Umbilical cord (tissue), 1 donor: ENCODE measurements at regions not wholly inside any gene's neighbourhood (a gene's known extent, or its start where the extent isn't known, plus 50 kb on each side); places are given as distances from the start of the nearest gene placed in this dataset.

Experiments used
- DNase-seq: peaks from one replicate; pipeline ENCODE4 v3.0.0-alpha.2; 2015; ENCODE audit warnings: low spot score

DNA sequence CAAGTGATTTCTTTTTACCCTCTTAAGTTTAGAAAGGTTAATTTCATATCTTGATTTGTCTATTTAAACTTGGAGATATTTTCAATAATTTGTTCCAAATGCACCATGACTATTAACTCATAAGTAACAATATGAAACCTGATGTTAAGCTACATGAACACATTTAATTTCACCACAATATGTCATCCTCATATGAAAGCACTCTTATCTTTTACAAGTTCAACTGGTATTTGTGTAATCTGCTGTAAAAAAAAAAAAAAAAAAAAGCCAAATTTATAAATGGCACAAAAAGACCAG lies 110.4 kb downstream of the HFE start:
- DNase-seq = no peak

DNA sequence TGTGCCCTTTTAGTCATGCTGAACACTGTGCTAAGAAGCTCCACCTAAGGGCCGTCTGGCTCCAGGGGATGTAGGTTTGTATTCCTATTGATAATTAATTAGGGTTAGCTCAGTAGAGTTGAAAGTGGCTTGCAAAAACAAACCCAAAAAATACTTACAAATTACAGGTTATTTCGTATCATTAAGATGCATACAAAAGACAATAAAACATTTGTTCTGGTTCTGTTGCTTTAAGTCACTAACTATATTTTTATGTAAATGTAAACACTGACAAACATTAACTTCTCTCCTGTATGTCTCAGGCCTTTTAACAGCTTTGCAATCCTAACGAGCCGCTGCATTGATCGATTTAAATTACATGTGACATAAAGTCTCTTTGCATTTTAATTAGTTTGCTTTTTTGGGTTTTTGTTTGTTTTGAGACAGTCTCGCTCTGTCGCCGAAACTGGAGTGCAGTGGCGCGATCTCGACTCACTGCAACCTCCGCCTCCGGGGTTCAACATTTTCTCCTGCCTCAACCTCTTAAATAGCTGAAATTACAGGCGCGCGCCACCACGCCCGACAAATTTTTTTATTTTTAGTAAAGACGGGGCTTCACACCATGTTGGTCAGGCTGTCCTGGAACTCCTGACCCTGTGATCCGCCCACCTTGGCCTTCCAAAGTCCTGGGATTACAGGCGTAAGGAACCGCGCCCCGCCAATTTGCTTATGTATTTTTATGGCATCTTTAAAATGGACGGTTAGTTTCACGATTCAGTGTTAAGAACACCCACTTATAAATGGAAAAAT lies 110.9 kb downstream of the HFE start:
- DNase-seq = peak; percentile 62

DNA sequence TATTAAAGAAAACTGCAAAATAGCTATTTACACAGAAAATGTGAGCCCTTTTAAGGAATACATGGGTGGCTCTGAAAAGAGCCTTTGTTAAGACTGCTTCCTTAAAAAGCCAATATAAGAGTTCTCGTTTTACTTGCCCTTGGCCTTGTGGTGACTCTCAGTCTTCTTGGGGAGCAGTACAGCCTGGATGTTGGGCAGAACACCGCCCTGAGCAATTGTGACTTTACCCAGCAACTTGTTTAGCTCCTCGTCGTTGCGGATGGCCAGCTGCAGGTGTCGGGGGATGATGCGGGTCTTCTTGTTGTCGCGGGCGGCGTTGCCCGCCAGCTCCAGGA lies 111.5 kb downstream of the HFE start:
- no peak for DNase-seq

DNA sequence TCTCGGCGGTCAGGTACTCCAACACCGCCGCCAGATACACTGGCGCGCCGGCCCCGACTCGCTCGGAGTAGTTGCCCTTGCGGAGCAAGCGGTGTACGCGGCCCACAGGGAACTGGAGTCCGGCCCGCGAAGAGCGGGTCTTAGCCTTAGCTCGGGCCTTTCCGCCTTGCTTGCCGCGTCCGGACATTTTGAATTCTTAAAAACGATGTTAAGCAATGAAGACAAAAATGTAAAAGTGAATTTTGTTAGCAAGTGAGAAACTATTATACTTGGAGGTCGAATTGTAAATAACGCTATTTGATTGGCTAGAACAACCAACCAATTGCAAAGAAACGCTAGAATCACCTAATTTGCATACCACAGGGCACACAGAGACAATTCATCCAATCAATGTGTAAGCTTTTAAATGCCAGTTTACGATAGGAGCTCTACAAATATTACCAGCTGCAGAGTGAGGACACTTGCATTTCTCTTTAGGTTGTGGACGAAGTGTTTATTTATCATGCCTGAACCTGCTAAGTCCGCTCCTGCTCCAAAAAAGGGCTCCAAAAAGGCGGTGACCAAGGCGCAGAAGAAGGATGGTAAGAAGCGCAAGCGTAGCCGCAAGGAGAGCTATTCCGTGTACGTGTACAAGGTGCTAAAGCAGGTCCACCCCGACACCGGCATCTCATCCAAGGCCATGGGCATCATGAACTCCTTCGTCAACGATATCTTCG lies 112.0 kb downstream of the HFE start:
- DNase-seq = peak; percentile 98

DNA sequence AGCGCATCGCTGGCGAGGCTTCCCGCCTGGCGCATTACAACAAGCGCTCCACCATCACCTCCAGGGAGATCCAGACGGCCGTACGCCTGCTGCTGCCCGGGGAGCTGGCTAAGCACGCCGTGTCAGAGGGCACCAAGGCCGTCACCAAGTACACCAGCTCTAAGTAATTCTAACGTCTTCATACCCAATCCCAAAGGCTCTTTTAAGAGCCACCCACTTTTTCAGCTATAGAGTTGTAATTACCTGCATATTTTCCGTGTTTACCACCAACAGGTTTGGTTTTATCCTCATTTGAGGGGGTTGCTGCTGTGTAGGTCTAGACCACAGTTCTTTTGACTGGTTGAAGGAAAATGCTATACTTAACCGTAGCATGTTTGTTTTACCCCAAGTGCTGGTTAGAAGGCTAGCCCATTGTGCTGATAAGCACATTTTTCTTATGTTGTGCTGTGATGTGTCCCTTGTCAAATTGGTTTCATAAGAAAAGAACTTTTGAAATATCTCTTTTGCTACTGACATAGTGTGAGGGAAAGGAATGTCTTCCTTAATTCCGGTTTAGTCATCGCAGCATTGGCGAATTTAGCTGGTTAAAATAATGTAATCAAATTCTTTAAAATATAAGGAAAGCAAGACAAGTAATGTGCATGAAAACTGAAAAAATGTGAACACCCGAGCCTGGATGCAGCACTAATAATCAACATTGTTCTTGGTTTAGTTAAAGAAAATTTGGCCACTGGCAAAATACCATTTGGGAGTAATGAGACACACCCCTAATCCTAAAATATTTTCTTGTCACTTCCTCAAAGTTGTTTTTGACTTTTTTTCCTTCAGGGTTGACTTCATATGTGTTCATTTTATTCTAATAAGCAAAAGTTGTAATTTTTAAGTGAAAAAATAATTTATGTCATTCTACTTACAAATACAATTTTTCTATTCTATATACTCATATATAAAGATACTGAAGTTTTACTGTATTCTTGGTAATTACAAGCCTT lies 112.8 kb downstream of the HFE start:
- peak; percentile 46 for DNase-seq

DNA sequence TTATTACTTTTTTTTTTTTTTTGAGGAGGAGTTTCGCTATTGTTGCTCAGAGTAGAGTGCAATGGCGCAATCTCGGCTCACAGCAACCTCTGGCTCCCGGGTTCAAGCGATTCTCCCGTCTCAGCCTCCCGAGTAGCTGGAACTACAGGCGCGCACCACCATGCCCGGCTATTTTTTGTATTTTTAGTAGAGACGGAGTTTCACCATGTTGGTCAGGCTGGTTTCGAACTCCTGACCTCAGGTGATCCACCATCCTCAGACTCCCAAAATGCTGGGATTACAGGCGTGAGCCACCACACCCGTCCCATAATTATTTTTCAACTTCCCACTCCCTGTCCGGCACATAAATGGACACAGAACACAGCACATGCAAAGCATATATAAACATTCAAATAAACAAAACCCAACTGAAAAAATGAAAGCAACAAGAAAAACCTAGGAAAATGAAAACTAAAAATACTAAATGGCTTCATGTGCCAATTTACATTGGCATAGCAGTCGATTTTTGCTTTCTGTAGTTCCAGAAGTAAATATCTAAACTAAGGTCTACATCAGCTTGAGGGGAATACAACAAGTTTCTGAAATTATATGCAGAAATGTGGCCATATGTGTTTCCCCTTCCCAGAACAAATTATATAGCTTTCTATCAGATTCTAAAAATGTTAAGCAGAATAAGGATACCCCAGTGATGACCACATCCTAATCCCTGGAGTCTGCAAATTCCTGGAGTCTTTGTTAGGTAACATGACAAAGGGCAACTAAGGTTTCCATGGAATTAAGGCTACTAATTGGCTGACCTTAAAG lies 113.9 kb downstream of the HFE start:
- no peak for DNase-seq

DNA sequence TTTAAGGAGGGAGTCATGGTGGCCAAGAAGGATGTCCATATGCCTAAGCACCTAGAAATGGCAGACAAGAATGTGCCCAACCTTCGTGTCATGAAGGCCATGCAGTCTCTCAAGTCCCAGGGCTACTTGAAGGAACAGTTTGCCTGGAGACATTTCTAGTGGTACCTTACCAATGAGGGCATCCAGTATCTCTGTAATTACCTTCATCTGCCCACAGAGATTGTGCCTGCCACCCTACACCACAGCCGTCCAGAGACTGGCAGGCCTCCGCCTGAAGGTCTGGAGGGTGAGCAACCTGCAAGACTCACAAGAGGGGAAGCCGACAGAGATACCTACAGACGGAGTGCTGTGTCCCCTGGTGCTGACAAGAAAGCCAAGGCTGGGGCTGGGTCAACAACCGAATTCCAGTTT lies 115.0 kb downstream of the HFE start:
- no peak for DNase-seq

DNA sequence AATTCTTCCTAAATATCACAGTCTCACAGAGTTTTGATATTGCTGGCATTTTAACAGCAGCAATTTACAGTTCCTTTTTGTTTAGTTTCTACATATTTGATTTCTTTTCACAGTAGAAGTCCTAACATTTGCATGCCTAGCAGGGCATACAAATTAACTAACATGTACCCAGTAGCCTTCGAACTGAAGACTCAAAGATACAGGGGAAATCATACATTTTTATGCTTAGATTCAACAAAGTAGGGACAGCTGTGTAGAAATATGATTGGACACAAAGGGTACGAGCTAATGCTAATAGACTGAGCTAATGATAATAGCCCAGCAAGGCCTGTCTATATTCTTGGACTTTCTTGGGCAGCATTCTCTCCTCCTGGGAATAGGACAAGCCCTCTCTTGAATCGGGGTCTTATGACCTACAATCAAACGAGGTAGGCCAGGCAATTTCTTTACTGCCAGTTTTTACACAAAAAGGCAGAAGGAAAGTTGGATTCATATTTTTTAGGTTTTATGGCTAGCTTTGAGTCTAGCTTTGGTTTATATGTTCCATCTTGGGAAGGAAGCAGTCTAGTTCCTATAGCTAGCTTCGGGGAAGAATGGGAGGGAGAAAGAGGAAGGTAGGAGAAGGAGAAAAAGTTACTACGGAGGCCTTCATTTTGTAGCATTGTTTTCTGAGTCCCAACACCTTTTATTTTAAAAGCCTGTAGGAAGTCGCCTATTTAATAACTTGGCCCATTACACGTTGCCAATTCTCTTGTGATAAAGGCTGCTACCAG lies 115.8 kb downstream of the HFE start:
- no peak for DNase-seq

DNA sequence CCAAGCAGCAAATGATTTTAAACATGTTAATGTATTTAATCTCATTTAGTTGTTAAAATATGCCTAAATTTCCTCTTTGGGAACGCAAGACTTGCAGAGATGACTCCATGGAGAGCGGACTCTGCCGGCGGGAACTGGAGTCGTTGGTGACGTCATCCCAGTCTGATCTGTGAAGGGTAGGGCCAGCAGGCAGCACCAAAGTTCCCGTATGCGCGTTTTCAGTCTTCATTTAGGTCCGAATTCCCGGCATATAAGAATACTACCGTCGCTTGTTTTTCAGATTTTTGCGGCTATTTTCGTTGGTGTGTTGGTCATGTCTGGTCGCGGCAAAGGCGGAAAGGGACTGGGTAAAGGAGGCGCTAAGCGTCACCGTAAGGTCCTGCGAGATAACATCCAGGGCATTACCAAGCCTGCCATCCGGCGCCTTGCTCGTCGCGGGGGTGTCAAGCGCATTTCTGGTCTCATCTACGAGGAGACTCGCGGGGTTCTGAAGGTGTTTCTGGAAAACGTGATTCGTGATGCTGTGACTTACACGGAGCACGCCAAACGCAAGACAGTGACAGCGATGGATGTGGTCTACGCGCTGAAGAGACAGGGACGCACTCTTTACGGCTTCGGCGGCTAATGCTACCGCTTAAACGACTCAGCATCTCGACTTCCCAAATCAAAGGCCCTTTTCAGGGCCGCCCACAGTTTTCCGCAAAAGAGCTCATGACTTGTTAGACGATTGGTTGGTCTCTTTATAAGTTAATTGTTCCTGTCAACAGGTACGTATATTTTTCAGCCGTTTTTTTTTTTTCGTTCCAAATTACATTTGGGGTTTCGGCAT lies 117.3 kb downstream of the HFE start:
- peak; percentile 99 for DNase-seq

DNA sequence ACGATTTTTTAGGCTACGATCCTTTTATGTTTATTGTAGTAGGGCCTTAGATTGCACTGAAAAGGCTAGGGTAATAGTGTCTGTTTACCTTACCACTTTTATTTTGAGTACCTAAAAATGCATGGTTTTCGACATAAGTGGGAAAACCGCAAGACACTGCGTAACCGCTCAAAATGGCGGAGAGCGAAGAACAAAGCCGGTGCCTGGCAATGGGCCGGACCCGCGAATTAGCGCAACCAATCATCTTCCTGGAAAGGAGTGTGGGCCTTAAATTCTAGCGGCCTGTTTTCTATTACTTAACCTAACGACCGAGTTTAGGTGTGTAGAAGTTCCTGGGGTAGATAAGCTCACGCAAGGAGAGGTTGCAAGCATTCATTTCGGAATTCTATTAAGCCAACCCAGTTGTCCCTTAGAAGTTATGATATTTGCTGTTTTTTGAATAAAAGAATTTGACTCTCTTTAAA lies 118.0 kb downstream of the HFE start:
- peak; percentile 88 for DNase-seq

DNA sequence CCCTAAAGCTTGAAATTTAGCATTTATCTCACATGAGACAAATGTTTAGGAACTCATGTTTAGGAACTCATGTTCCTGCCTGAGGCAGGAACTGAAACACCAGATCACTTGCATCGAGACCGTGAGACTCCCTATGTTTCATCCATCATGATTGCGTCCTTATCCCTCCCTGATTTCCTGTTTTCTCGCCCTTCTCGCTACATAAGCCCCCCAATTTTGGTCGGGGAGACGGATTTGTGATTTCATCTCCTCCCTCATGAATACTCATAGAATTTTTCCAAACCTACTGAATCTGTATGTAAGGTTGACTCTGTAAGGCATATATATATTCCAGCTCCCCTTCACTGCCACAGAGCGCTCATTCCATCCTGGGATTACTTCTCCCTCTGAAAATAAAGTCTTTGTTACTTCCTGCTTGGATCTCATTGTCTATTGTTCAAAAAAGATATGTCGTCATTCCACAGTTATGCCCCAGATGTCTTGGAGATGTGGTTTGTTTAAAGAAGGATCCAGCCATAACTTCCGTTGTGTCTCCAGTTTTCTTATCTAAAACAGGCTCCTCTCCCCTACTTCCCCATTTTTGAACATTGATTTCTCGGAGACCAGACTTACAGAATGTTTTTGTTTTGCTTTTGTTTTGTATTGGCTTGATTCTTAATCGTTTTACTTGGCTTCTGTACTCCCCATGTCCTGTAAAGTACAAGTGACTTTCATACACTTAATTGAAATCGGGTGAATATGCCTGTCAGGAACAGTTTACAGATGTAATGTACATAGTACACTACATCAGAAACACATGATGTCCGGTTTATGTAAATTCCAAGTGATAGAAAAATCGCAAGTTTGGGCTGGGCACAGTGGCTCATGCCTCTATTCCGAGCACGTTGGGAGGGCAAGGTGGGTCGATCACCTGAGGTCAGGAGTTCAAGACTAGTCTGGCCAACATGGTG lies 118.7 kb downstream of the HFE start:
- peak; percentile 83 for DNase-seq

DNA sequence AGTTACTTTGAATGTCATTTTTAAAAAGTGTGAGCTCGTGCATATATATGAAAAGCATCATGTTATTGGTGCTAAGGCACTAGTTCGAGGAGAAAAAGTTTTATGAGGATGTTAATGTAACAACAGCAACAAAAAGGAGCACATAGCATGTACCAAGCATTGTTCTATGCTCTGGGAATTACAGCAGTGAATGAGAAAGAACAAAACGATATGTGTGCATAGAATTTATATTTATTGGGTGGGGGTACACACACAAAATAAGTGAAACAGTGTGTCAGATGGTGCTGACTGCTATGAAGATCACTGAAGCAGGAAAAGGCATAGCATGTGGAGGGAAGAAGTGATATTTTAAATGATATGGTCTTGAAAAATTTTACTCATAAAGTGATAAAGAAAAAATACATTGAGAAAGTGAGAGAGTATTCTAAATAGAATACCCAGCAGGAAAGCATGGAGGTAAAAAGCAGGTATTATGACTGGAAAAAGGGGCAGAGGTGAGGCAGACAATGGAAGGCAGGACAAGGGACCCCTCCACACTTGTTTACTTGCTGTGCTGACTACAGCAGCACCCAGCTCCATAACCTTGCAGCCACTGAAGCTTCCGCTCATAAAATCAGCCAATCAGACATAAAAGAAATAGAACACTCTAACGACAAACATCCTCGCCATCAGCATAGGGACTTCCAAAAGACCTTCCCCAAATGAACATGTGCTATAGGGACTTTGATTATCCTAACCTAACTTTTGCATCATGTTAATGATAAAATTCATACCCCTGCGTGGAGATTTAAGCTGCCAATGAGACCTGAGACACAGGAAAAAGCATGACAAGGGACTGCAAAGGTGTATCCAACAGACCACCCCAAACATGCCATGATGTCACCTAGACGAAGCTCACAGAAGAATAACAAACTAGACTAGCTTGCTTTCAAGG lies 119.9 kb downstream of the HFE start:
- DNase-seq = no peak

DNA sequence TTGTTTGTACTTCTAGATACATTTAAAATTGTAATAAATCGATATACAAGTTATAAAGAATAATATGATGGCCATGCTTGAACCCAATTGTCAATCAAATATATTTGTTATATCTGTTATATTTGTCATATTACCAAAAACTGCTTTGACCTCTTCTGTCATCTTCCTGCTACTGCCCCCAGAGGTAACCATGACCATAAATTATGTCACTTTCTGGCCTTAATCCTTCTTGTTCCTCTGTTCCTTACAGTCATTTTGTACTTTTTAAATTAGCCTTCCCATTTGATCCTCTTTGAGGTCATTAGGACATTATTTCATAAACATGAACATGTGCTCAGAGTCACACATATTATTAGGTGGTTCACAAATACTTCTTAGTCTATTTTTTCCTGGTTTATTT lies 124.7 kb downstream of the HFE start:
- no peak for DNase-seq

DNA sequence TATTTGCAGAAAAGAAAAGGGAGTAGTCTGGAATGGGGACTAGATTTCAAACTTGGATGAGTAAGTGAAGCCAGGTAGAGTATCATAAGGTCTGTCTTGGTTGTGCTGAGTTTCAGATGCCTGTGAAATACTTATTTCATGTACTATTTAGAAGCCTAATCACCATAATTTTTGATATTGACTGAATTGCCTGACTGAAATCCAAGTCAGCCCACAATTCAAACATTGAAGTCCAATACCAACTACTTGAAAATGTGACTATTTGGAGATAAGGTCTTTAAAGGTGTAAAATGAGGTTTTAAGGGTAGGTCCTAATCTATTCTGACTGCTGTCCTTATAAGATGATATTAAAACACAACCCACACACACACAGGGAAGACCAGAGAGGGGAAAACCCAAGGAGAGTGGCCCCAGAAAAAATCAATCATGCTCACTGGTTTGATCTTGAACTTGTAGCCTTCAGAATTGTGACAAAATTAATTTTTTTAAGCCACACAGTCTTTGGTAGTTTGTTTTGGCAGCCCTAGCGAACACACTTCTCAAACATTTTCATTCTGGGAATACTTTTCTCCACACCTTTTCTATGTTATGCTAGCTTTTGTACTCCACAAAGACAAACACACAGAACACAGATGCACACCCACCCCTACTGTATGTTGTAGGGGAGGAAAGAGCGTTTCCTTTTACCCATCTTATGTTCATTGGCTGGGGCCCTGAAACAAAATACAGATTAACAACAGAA lies 126.3 kb downstream of the HFE start:
- DNase-seq = no peak

DNA sequence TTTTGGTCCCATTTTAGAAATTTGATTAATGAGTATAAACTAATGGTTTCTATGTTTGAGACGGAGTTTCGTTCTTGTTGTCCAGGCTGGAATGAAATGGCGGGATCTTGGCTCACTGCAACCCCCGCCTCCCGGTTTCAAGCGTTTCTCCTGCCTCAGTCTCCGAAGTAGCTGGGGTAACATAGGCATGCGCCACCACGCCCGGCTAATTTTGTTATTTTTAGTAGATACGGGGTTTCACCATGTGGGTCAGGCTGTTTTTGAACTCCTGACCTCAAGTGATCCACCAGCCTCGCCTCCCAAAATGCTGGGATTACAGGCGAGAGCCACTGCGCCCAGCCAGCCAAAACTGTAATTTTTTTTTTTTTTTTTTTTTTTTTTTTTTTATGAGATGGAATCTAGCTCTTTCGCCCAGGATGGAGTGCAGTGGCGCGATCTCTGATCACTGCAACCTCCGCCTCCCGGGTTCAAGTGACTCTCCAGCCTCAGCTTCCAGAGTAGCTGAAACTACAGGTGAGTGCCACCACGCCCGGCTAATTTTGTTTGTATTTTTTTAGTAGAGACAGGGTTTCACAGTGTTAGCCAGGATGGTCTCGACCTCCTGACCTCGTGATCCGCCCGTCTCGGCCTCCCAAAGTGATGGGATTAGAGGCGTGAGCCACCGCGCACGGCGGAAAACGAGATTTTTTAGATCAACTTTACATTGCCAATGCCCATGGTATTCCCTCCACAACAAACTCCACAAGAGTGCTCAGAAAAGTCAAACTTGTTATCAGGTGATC lies 127.8 kb downstream of the HFE start:
- DNase-seq = peak; percentile 31
